SK-N-SH (cell line): ENCODE measurements at regions not wholly inside any gene's neighbourhood (a gene's known extent, or its start where the extent isn't known, plus 50 kb on each side); places are given as distances from the start of the nearest gene placed in this dataset.

Experiments
- CTCF ChIA-PET: fragments of 300-600, 350-600 bp; formaldehyde crosslinking; extraction: SDS; loops from one replicate; lab custom pipeline; 2021; lab: Yijun Ruan, JAX
- POLR2A ChIA-PET: fragments of 350-600 bp; sonication (Branson Sonifier 250); formaldehyde crosslinking; extraction: SDS; loops from one replicate; lab custom pipeline; 2020; ENCODE audit warnings: antibody characterized with exemption, inconsistent platforms; lab: Yijun Ruan, JAX
- DNase-seq: peaks from one replicate; pipeline ENCODE4 v3.0.0; 2012
- H2AFZ ChIP-seq: fragments of 200-600 bp; sonication (generic); 2 replicates; pipeline ENCODE4 v1.8.1; 2016; ENCODE audit warnings: antibody characterized with exemption, mild to moderate bottlenecking, low read depth
- H3F3A ChIP-seq: fragments of 200-600 bp; sonication (generic); replicated peaks from 2 replicates; pipeline ENCODE3; 2016; ENCODE audit warnings: antibody characterized with exemption, mild to moderate bottlenecking; ENCODE audit not compliant: insufficient read depth
- H3K27ac ChIP-seq, 2 experiments: fragments of 200-500 bp in 1 of 2; fragments of 200-600 bp in 1 of 2; sonication (Bioruptor generic) in 1 of 2; sonication (generic), shearing (Covaris generic) in 1 of 2; 2 replicates each; pipeline versions ENCODE4 v1.5.1 to v1.6.1; 2014 to 2016; ENCODE audit warnings: low read depth in 2 of 2, inconsistent platforms in 1 of 2, low read length in 1 of 2, mild to moderate bottlenecking in 1 of 2, mixed read lengths in 1 of 2
- H3K27me3 ChIP-seq: fragments of 200-600 bp; sonication (generic), shearing (Covaris generic); 2 replicates; pipeline ENCODE4 v1.6.1; 2016; ENCODE audit warnings: mixed run types; ENCODE audit not compliant: insufficient read depth
- H3K36me3 ChIP-seq, 2 experiments: fragments of 200-500 bp in 1 of 2; fragments of 200-600 bp in 1 of 2; sonication (Bioruptor generic) in 1 of 2; sonication (generic) in 1 of 2; replicated peaks in 1 of 2; 2 replicates each; pipeline versions ENCODE3 to v1.5.1; 2014 to 2016; ENCODE audit warnings: low read length in 1 of 2, mild to moderate bottlenecking in 1 of 2; ENCODE audit not compliant: insufficient read depth in 2 of 2, control insufficient read depth in 1 of 2
- H3K4me1 ChIP-seq, 2 experiments: fragments of 200-500 bp in 1 of 2; fragments of 200-600 bp in 1 of 2; sonication (Bioruptor generic) in 1 of 2; sonication (generic), shearing (Covaris generic) in 1 of 2; 2 replicates each; pipeline versions ENCODE4 v1.5.1 to v1.6.1; 2014 to 2016; ENCODE audit warnings: low read depth in 1 of 2, low read length in 1 of 2, mixed run types in 1 of 2; ENCODE audit not compliant: insufficient read depth in 2 of 2, control insufficient read depth in 1 of 2
- H3K4me2 ChIP-seq: fragments of 200-600 bp; sonication (generic), shearing (Covaris generic); 2 replicates; pipeline ENCODE4 v1.6.1; 2017; ENCODE audit warnings: mixed run types
- H3K4me3 ChIP-seq, 2 experiments: fragments of 200-500 bp in 1 of 2; fragments of 200-600 bp in 1 of 2; sonication (Bioruptor generic) in 1 of 2; sonication (generic), shearing (Covaris generic) in 1 of 2; 2 replicates each; pipeline versions ENCODE4 v1.5.1 to v1.8.1; 2014 to 2016; ENCODE audit warnings: low read depth in 2 of 2, inconsistent platforms in 1 of 2, low read length in 1 of 2, mild to moderate bottlenecking in 1 of 2, mixed read lengths in 1 of 2, moderate library complexity in 1 of 2
- H3K79me2 ChIP-seq: fragments of 200-600 bp; sonication (generic); 2 replicates; pipeline ENCODE4 v1.8.1; 2017; ENCODE audit warnings: mild to moderate bottlenecking; ENCODE audit not compliant: insufficient read depth
- H3K9ac ChIP-seq: fragments of 200-600 bp; sonication (generic); 2 replicates; pipeline ENCODE4 v1.6.1; 2017; ENCODE audit warnings: mixed run types
- H3K9me2 ChIP-seq: fragments of 200-600 bp; sonication (generic); 2 replicates; pipeline ENCODE4 v1.6.1; 2017; ENCODE audit warnings: mixed run types
- H3K9me3 ChIP-seq: fragments of 200-600 bp; sonication (generic); 2 replicates; pipeline ENCODE4 v1.6.1; 2017; ENCODE audit warnings: mixed run types, mild to moderate bottlenecking, moderate library complexity
- H4K20me1 ChIP-seq: fragments of 200-600 bp; sonication (generic); 2 replicates; pipeline ENCODE4 v1.6.1; 2017; ENCODE audit warnings: mild to moderate bottlenecking, mixed run types; ENCODE audit not compliant: insufficient read depth
- CHD2 ChIP-seq: fragments of 150-350 bp; IDR thresholded peaks from 2 replicates; pipeline ENCODE4 v1.6.1; 2018; ENCODE audit warnings: low read length; ENCODE audit not compliant: partially characterized antibody
- EP300 ChIP-seq, 2 experiments: IDR thresholded peaks; 2 replicates each; pipeline versions ENCODE4 v1.4.0 to v1.6.1; 2012; ENCODE audit warnings: borderline replicate concordance in 1 of 2, low read depth in 1 of 2, low read length in 1 of 2
- MEF2A ChIP-seq: IDR thresholded peaks from 2 replicates; pipeline ENCODE4 v1.4.0; 2012; ENCODE audit warnings: low read depth, borderline replicate concordance
- RXRA ChIP-seq: IDR thresholded peaks from 2 replicates; pipeline ENCODE4 v1.4.0; 2012; ENCODE audit warnings: low read depth, mild to moderate bottlenecking, borderline replicate concordance
- SIN3A ChIP-seq: IDR thresholded peaks from 2 replicates; pipeline ENCODE4 v1.6.1; 2012; ENCODE audit warnings: low read depth, mild to moderate bottlenecking, low read length, moderate library complexity, borderline replicate concordance
- TCF12 ChIP-seq: IDR thresholded peaks from 2 replicates; pipeline ENCODE4 v1.4.0; 2012
- YY1 ChIP-seq: IDR thresholded peaks from 2 replicates; pipeline ENCODE4 v1.4.0; 2012; ENCODE audit warnings: low read depth, mild to moderate bottlenecking
- WGBS: methylation state at CpG from one replicate; pipeline ENCODE4 v1.1.6; 2017; ENCODE audit warnings: low lambda C conversion rate; 5-methylcytosine and 5-hydroxymethylcytosine counted together
- TF ChIP-seq, protein P1 (sequence below): IDR thresholded peaks from 2 replicates; pipeline ENCODE4; 2012
- TF ChIP-seq, protein P2 (sequence below): IDR thresholded peaks from 2 replicates; pipeline ENCODE4 v1.6.1; 2012; ENCODE audit warnings: mild to moderate bottlenecking, low read depth, low read length, moderate library complexity
- TF ChIP-seq, protein P3 (sequence below): IDR thresholded peaks from 2 replicates; pipeline ENCODE4 v1.4.0; 2012; ENCODE audit warnings: low read depth, borderline replicate concordance
- TF ChIP-seq, protein P4 (sequence below): fragments of 200-600 bp; sonication (generic); IDR thresholded peaks from 2 replicates; pipeline ENCODE4 v1.6.1; 2017; ENCODE audit warnings: antibody characterized with exemption, mild to moderate bottlenecking, moderate library complexity

DNA sequence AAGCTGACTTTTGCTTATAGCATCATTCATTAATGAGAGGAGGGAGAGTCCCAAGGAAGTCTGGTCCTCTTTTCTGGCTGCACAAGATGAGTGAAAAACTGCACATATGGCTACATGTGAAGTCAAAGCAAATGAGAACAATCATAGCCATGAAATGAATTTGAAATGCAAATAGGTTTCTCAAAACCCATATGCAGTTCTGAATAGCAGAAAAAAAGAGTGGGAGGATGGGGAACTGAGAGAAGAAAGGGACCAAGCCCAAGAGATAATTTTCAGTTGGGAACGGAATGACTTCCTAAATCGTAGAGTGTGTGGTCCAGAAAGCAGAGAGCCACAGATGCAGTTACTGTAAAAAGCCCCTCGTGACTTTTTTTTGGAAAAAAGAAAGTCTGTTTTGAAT is 66.3 kb downstream of the GTPBP8 start:
- CTCF ChIA-PET: interaction anchor here (0.5 to 8.6 kb wide), 3 partner anchors 172 to 521 kb away, joined by 3 to 120 read pairs (median 5); no protein-coding TSS in a partner anchor
- H3K4me3 ChIP-seq: no peak overlapping the region
- H3K27ac ChIP-seq: no peak overlapping the region
- H3K9me2 ChIP-seq: no peaks in the 10 kb centered on the region
- H3K27me3 ChIP-seq: no peaks in the 10 kb centered on the region
- H4K20me1 ChIP-seq: no peaks in the 10 kb centered on the region
- POLR2A ChIA-PET: no interaction called here
- no peaks in the 10 kb centered on the region for H3K79me2 ChIP-seq
- no peak overlapping the region for H3K9ac ChIP-seq
- no peak overlapping the region for H2AFZ ChIP-seq
- H3K4me2 ChIP-seq: no peak overlapping the region
- no peaks in the 10 kb centered on the region for H3K36me3 ChIP-seq
- TF ChIP-seq, protein P1, sequence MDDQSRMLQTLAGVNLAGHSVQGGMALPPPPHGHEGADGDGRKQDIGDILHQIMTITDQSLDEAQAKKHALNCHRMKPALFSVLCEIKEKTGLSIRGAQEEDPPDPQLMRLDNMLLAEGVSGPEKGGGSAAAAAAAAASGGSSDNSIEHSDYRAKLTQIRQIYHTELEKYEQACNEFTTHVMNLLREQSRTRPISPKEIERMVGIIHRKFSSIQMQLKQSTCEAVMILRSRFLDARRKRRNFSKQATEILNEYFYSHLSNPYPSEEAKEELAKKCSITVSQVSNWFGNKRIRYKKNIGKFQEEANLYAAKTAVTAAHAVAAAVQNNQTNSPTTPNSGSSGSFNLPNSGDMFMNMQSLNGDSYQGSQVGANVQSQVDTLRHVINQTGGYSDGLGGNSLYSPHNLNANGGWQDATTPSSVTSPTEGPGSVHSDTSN: no peak
- TF ChIP-seq CHD2 (no peak), SIN3A (no peak), EP300 (IDR thresholded peaks at IDR 0.05; ENCODE audit: borderline replicate concordance in 1 of 2, low read depth in 1 of 2, low read length in 1 of 2) (no peak), YY1 (no peak), TCF12 (no peak), RXRA (no peak), MEF2A (no peak)
- TF ChIP-seq, protein P2, sequence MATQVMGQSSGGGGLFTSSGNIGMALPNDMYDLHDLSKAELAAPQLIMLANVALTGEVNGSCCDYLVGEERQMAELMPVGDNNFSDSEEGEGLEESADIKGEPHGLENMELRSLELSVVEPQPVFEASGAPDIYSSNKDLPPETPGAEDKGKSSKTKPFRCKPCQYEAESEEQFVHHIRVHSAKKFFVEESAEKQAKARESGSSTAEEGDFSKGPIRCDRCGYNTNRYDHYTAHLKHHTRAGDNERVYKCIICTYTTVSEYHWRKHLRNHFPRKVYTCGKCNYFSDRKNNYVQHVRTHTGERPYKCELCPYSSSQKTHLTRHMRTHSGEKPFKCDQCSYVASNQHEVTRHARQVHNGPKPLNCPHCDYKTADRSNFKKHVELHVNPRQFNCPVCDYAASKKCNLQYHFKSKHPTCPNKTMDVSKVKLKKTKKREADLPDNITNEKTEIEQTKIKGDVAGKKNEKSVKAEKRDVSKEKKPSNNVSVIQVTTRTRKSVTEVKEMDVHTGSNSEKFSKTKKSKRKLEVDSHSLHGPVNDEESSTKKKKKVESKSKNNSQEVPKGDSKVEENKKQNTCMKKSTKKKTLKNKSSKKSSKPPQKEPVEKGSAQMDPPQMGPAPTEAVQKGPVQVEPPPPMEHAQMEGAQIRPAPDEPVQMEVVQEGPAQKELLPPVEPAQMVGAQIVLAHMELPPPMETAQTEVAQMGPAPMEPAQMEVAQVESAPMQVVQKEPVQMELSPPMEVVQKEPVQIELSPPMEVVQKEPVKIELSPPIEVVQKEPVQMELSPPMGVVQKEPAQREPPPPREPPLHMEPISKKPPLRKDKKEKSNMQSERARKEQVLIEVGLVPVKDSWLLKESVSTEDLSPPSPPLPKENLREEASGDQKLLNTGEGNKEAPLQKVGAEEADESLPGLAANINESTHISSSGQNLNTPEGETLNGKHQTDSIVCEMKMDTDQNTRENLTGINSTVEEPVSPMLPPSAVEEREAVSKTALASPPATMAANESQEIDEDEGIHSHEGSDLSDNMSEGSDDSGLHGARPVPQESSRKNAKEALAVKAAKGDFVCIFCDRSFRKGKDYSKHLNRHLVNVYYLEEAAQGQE: no peak
- TF ChIP-seq, protein P3, sequence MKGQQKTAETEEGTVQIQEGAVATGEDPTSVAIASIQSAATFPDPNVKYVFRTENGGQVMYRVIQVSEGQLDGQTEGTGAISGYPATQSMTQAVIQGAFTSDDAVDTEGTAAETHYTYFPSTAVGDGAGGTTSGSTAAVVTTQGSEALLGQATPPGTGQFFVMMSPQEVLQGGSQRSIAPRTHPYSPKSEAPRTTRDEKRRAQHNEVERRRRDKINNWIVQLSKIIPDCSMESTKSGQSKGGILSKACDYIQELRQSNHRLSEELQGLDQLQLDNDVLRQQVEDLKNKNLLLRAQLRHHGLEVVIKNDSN: no peak
- TF ChIP-seq, protein P4, sequence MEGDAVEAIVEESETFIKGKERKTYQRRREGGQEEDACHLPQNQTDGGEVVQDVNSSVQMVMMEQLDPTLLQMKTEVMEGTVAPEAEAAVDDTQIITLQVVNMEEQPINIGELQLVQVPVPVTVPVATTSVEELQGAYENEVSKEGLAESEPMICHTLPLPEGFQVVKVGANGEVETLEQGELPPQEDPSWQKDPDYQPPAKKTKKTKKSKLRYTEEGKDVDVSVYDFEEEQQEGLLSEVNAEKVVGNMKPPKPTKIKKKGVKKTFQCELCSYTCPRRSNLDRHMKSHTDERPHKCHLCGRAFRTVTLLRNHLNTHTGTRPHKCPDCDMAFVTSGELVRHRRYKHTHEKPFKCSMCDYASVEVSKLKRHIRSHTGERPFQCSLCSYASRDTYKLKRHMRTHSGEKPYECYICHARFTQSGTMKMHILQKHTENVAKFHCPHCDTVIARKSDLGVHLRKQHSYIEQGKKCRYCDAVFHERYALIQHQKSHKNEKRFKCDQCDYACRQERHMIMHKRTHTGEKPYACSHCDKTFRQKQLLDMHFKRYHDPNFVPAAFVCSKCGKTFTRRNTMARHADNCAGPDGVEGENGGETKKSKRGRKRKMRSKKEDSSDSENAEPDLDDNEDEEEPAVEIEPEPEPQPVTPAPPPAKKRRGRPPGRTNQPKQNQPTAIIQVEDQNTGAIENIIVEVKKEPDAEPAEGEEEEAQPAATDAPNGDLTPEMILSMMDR: no peak
- TF ChIP-seq, all 33 proteins: peak for 0
- WGBS: 84% methylated on average over 3 of the region's 3 CpGs
- Histone ChIP-seq H3F3A (no peaks in the 10 kb centered on the region), H3K4me1 (peaks cover 3 to 5% of the 10 kb centered on the region in 2 experiments; a peak in 2 of 4 replicates), H3K9me3 (no peaks in the 10 kb centered on the region)
- DNase-seq: no peak
